ENCODE measurements at regions not wholly inside any gene's neighbourhood (a gene's known extent, or its start where the extent isn't known, plus 50 kb on each side); places are given as distances from the start of the nearest gene placed in this dataset.

DNA sequence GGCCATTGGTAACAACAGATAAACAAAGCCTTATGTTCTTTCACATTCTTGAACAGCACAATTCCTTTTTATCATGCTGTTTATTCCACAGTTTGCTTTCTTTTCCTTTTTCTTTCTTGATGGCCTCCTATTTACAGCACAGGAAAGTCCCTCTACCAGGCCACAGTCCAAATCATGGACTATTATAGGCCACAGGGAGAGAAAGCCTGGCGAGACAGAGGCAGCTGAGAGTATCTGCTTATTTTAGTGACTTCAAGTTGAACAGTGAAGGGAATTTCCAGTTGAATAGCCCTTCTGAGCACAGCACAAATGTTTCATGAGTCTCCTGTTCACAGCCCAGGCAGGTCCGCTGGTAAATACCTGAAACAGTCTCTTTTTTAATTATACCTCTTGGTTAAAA lies 263.7 kb upstream of the ARID1B start:
- Histone ChIP-seq H3K27me3 (ENCODE audit: control insufficient read depth, insufficient read depth, low read length) (no peaks in the 10 kb centered on the region), H3K4me3 (ENCODE audit: low read depth, low read length) (no peak overlapping the region), H3K36me3 (ENCODE audit: control insufficient read depth, insufficient read depth, low read length) (no peaks in the 10 kb centered on the region)
- TF ChIP-seq, protein P1, sequence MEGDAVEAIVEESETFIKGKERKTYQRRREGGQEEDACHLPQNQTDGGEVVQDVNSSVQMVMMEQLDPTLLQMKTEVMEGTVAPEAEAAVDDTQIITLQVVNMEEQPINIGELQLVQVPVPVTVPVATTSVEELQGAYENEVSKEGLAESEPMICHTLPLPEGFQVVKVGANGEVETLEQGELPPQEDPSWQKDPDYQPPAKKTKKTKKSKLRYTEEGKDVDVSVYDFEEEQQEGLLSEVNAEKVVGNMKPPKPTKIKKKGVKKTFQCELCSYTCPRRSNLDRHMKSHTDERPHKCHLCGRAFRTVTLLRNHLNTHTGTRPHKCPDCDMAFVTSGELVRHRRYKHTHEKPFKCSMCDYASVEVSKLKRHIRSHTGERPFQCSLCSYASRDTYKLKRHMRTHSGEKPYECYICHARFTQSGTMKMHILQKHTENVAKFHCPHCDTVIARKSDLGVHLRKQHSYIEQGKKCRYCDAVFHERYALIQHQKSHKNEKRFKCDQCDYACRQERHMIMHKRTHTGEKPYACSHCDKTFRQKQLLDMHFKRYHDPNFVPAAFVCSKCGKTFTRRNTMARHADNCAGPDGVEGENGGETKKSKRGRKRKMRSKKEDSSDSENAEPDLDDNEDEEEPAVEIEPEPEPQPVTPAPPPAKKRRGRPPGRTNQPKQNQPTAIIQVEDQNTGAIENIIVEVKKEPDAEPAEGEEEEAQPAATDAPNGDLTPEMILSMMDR (IDR thresholded peaks at IDR 0.05; ENCODE audit: insufficient read depth, low read length, poor library complexity, severe bottlenecking) = no peak
- DNase-seq (ENCODE audit: low read depth) = no peak

DNA sequence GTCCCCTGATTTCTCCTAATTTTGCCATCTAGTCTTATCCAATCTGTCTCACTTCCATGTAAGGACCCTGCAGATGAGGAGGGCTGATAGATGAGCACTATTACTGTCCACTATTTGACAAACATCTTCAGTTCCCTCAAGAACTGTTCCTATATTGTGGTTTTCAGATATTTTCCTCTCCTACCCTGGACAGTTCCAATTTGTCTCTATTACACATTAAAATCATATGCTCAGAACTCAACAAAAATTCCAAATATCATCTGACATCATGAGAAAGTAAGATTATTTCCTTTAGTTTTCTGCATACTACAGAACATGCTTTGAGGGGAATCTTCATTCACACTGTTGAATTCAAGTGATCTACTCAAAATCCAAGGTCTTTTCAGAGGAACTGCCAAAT lies 265.6 kb upstream of the ARID1B start:
- DNase-seq (ENCODE audit: low read depth) = no peak
- TF ChIP-seq, protein P1 (IDR thresholded peaks at IDR 0.05; ENCODE audit: insufficient read depth, low read length, poor library complexity, severe bottlenecking) = no peak
- H3K4me3 ChIP-seq (ENCODE audit: low read depth, low read length) = no peak overlapping the region
- peaks cover 3% of the 10 kb centered on the region for H3K27me3 ChIP-seq (ENCODE audit: control insufficient read depth, insufficient read depth, low read length)
- no peaks in the 10 kb centered on the region for H3K36me3 ChIP-seq (ENCODE audit: control insufficient read depth, insufficient read depth, low read length)

DNA sequence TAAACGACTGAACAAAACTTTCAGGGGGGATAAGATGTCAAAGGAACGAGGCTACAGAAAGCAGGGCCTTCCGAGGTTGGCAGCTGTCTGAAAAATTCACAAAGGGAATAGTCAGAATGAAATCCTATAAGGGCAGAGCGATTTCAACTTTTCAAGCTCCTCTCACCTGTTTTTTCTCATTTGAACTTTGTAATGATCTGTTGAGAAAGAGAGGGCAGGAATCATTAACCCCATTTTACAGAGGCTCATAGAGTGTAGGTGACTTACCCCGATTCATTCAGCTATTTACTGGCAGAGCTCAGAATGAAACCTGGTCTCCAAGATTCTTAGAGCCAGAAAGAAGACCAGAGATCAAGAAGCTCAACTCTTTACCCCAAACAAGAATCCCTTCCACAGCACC lies 266.1 kb upstream of the ARID1B start:
- DNase-seq (ENCODE audit: low read depth) = no peak
- TF ChIP-seq, protein P1 (IDR thresholded peaks at IDR 0.05; ENCODE audit: insufficient read depth, low read length, poor library complexity, severe bottlenecking) = no peak
- Histone ChIP-seq H3K27me3 (ENCODE audit: control insufficient read depth, insufficient read depth, low read length) (peaks cover 3% of the 10 kb centered on the region), H3K36me3 (ENCODE audit: control insufficient read depth, insufficient read depth, low read length) (no peaks in the 10 kb centered on the region), H3K4me3 (ENCODE audit: low read depth, low read length) (no peak overlapping the region)

DNA sequence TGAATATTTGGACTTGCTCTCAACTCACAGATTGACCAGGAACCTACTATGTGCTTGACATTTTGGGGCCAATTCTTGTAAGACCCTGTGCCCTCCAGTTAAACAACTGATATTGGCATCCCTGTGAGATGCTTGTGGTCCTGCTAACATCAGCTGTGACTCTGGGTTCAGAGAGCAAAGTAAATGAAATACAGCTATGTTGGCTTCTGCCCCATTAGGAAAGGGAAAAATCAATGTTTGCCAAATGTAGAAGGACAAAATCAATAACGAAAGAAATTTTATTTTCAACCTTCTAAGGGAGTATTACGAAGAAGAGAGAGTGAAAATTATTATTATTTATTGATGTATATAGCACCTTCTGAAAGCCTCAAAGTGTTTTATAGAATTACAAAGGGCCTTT lies 266.9 kb upstream of the ARID1B start:
- TF ChIP-seq, protein P1 (IDR thresholded peaks at IDR 0.05; ENCODE audit: insufficient read depth, low read length, poor library complexity, severe bottlenecking) = no peak
- H3K27me3 ChIP-seq (ENCODE audit: control insufficient read depth, insufficient read depth, low read length) = peaks cover 3% of the 10 kb centered on the region
- no peak overlapping the region for H3K4me3 ChIP-seq (ENCODE audit: low read depth, low read length)
- no peaks in the 10 kb centered on the region for H3K36me3 ChIP-seq (ENCODE audit: control insufficient read depth, insufficient read depth, low read length)
- DNase-seq (ENCODE audit: low read depth) = no peak

DNA sequence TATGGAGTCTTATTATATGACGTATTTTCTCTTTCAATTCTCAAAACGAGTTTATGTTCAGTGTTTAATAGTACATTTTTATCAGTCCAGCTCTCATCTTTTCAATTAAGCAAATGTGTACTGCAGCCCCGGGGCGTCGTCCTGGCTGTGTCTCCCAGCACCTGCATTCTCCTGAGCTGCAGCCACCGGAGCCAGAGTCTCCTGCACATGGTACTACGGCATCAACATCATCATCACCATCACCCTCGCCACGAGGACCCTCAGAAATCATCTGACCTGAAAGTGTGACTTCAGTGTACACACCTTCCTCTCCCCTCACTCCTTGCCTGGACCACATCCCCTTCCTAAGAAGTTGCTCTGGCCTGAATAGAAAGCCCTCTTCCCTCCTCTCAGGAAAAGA lies 267.7 kb upstream of the ARID1B start:
- peaks cover 3% of the 10 kb centered on the region for H3K27me3 ChIP-seq (ENCODE audit: control insufficient read depth, insufficient read depth, low read length)
- no peak overlapping the region for H3K4me3 ChIP-seq (ENCODE audit: low read depth, low read length)
- no peak for DNase-seq (ENCODE audit: low read depth)
- H3K36me3 ChIP-seq (ENCODE audit: control insufficient read depth, insufficient read depth, low read length) = no peaks in the 10 kb centered on the region
- TF ChIP-seq, protein P1 (IDR thresholded peaks at IDR 0.05; ENCODE audit: insufficient read depth, low read length, poor library complexity, severe bottlenecking) = no peak

DNA sequence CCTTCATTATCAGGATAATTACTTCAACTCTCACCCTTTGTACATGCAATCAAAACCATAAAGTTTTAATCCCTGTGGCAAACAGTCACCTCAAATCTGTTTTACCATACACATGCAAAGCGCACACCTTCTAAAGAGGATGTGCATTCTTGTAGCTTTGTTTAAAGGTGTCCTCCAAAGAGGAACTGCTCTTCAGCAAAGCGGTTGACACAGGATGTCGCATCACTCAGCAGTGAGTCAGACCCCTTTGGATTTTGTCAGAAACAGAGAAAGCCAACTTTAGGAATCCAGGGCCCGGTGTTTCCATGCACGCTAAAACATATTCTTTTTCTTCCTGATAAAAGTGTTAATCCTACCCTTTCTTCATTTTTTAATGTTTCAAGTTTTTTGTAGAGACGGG lies 268.3 kb upstream of the ARID1B start:
- DNase-seq (ENCODE audit: low read depth) = no peak
- Histone ChIP-seq H3K27me3 (ENCODE audit: control insufficient read depth, insufficient read depth, low read length) (peaks cover 3% of the 10 kb centered on the region), H3K36me3 (ENCODE audit: control insufficient read depth, insufficient read depth, low read length) (no peaks in the 10 kb centered on the region), H3K4me3 (ENCODE audit: low read depth, low read length) (no peak overlapping the region)
- TF ChIP-seq, protein P1 (IDR thresholded peaks at IDR 0.05; ENCODE audit: insufficient read depth, low read length, poor library complexity, severe bottlenecking) = no peak
